Fibroblast of lung (primary cell): ENCODE measurements at regions not wholly inside any gene's neighbourhood (a gene's known extent, or its start where the extent isn't known, plus 50 kb on each side); places are given as distances from the start of the nearest gene placed in this dataset.

Experiments used
- DNase-seq, 2 donors: peaks; one replicate each; pipeline versions ENCODE4 v3.0.0 to v3.0.0-alpha.2; 2010; ENCODE audit warnings: low read depth in 2 of 2
- H2AFZ ChIP-seq: 2 replicates; pipeline ENCODE4 v1.5.1; 2012; ENCODE audit warnings: low read length, control low read depth, inconsistent platforms
- H3K27ac ChIP-seq: 2 replicates; pipeline ENCODE4 v1.5.1; 2011; ENCODE audit warnings: low read length, control low read depth; ENCODE audit not compliant: insufficient read depth
- H3K27me3 ChIP-seq: 2 replicates; pipeline ENCODE4 v1.5.1; 2011; ENCODE audit warnings: mild to moderate bottlenecking, low read length; ENCODE audit not compliant: control insufficient read depth, insufficient read depth
- H3K36me3 ChIP-seq: 2 replicates; pipeline ENCODE4 v1.5.1; 2011; ENCODE audit warnings: low read length; ENCODE audit not compliant: control insufficient read depth, insufficient read depth
- H3K4me1 ChIP-seq: 2 replicates; pipeline ENCODE4 v1.5.1; 2011; ENCODE audit warnings: low read length; ENCODE audit not compliant: control insufficient read depth, insufficient read depth; ENCODE audit errors: extremely low read depth
- H3K4me2 ChIP-seq: 2 replicates; pipeline ENCODE4 v1.5.1; 2011; ENCODE audit warnings: low read length, control low read depth; ENCODE audit not compliant: insufficient read depth; ENCODE audit errors: extremely low read depth
- H3K4me3 ChIP-seq, 4 experiments: fragments of 200-600 bp in 1 of 4; sonication (generic) in 1 of 4; replicated peaks in 1 of 4; 2 replicates each; pipeline ENCODE4 v1.5.1; 2011 to 2016; ENCODE audit warnings: low read length in 4 of 4, low read depth in 3 of 4, mild to moderate bottlenecking in 3 of 4, control low read depth in 2 of 4, inconsistent platforms in 1 of 4, mixed read lengths in 1 of 4; ENCODE audit not compliant: insufficient read depth in 1 of 4; ENCODE audit errors: control extremely low read depth in 1 of 4
- H3K79me2 ChIP-seq: 2 replicates; pipeline ENCODE4 v1.5.1; 2012; ENCODE audit warnings: mild to moderate bottlenecking, low read length, inconsistent platforms; ENCODE audit not compliant: control insufficient read depth, insufficient read depth
- H3K9ac ChIP-seq: 2 replicates; pipeline ENCODE4 v1.5.1; 2011; ENCODE audit warnings: mild to moderate bottlenecking, low read length, control low read depth; ENCODE audit not compliant: insufficient read depth
- H3K9me3 ChIP-seq: 2 replicates; pipeline ENCODE4 v1.5.1; 2012; ENCODE audit warnings: low read depth, low read length; ENCODE audit not compliant: control insufficient read depth, insufficient read depth
- H4K20me1 ChIP-seq: 2 replicates; pipeline ENCODE4 v1.5.1; 2011; ENCODE audit warnings: low read length; ENCODE audit not compliant: control insufficient read depth, insufficient read depth; ENCODE audit errors: extremely low read depth
- EZH2 ChIP-seq: IDR thresholded peaks from 2 replicates; pipeline ENCODE4 v1.5.1; 2012; ENCODE audit warnings: low read length, control low read depth, mild to moderate bottlenecking; ENCODE audit errors: missing control alignments
- TF ChIP-seq, protein P1 (sequence below), 2 donors: IDR thresholded peaks in 1 of 2; conservative IDR thresholded peaks in 1 of 2; 1 replicate in 1 of 2; 2 replicates in 1 of 2; pipeline ENCODE4 v1.5.1; 2011 to 2012; ENCODE audit warnings: low read length in 2 of 2, control low read depth in 1 of 2, inconsistent platforms in 1 of 2, low read depth in 1 of 2, mild to moderate bottlenecking in 1 of 2

DNA sequence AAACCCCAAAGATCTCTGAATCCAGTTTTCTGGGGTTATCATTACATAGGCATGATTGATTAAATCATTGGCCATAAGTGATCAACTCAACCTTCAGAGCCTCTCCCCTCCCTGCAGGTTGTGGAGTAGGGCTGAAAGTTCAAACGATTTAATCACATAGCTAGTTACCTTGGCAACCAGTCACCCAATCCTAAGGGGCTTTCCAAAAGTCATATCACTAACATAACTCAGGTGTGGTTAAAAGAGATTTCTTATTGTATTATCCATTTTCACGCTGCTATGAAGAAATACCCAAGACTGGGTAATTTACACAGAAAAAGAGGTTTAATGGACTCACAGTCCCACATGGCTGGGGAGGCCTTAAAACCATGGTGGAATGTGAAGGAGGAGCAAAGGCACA is 935.1 kb upstream of the SLC35B3 start:
- H4K20me1 ChIP-seq = no peaks in the 10 kb centered on the region
- H3K4me3 ChIP-seq = no peak overlapping the region
- no peaks in the 10 kb centered on the region for H3K4me1 ChIP-seq
- no peak overlapping the region for H2AFZ ChIP-seq
- no peak overlapping the region for H3K27ac ChIP-seq
- DNase-seq = no peak
- no peak overlapping the region for H3K4me2 ChIP-seq
- TF ChIP-seq, protein P1, sequence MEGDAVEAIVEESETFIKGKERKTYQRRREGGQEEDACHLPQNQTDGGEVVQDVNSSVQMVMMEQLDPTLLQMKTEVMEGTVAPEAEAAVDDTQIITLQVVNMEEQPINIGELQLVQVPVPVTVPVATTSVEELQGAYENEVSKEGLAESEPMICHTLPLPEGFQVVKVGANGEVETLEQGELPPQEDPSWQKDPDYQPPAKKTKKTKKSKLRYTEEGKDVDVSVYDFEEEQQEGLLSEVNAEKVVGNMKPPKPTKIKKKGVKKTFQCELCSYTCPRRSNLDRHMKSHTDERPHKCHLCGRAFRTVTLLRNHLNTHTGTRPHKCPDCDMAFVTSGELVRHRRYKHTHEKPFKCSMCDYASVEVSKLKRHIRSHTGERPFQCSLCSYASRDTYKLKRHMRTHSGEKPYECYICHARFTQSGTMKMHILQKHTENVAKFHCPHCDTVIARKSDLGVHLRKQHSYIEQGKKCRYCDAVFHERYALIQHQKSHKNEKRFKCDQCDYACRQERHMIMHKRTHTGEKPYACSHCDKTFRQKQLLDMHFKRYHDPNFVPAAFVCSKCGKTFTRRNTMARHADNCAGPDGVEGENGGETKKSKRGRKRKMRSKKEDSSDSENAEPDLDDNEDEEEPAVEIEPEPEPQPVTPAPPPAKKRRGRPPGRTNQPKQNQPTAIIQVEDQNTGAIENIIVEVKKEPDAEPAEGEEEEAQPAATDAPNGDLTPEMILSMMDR (conservative IDR thresholded peaks at IDR 0.05 in 1 of 2, IDR thresholded peaks at IDR 0.05 in 1 of 2; ENCODE audit: low read depth in 1 of 2, low read length in 2 of 2) = no peak
- no peak for TF ChIP-seq EZH2
- no peaks in the 10 kb centered on the region for H3K79me2 ChIP-seq
- no peaks in the 10 kb centered on the region for H3K9me3 ChIP-seq
- H3K36me3 ChIP-seq = no peaks in the 10 kb centered on the region
- no peak overlapping the region for H3K9ac ChIP-seq
- no peaks in the 10 kb centered on the region for H3K27me3 ChIP-seq

DNA sequence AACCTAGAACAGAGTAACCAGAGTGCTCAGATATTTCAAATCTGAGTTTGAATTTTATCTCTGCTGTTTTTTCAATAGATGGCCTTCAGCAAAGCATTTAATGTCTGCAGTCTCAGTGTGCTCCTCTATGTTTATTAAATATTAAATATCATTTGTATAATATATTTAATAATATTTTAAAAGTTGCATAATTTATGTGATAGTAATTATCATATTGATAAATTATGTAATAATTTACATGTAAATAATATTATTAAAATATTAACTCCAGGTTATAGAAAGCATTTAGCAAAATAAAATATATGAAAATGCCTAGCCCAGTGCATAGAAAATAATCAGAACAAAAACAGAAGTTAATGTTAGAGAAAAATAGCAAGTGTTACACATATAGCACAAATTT is 930.0 kb upstream of the SLC35B3 start:
- Histone ChIP-seq H3K4me2 (no peak overlapping the region), H3K27ac (no peak overlapping the region), H3K4me1 (no peaks in the 10 kb centered on the region), H3K36me3 (no peaks in the 10 kb centered on the region), H2AFZ (no peak overlapping the region), H3K9me3 (no peaks in the 10 kb centered on the region), H4K20me1 (no peaks in the 10 kb centered on the region), H3K79me2 (no peaks in the 10 kb centered on the region), H3K4me3 (no peak overlapping the region), H3K9ac (no peak overlapping the region), H3K27me3 (no peaks in the 10 kb centered on the region)
- DNase-seq = no peak
- TF ChIP-seq, protein P1 (conservative IDR thresholded peaks at IDR 0.05 in 1 of 2, IDR thresholded peaks at IDR 0.05 in 1 of 2; ENCODE audit: low read depth in 1 of 2, low read length in 2 of 2) = no peak
- TF ChIP-seq EZH2 = no peak

DNA sequence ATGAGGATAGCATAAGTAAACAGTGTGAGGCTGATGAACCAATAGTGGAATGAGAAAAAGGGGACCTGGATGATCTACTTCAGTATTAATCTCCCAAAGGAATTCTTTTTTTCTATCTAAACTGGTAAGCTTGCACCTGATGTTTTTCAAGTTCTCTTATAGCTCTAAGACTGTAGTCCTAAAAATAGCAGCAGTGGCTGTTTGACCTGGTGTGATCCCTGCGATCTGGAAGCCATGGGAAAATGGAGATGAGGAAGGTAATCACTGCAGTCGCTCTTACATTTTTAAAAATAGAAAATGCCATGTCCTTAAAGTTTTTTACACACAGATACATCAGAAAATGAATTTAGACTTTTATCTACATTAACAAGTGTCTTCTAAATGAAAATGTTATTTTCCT is 926.4 kb upstream of the SLC35B3 start:
- H3K4me3 ChIP-seq = no peak overlapping the region
- H3K9ac ChIP-seq = no peak overlapping the region
- H3K27ac ChIP-seq = no peak overlapping the region
- H3K9me3 ChIP-seq = no peaks in the 10 kb centered on the region
- DNase-seq = no peak
- no peak overlapping the region for H3K4me2 ChIP-seq
- no peaks in the 10 kb centered on the region for H3K27me3 ChIP-seq
- no peak overlapping the region for H2AFZ ChIP-seq
- no peaks in the 10 kb centered on the region for H3K79me2 ChIP-seq
- H4K20me1 ChIP-seq = no peaks in the 10 kb centered on the region
- no peaks in the 10 kb centered on the region for H3K36me3 ChIP-seq
- TF ChIP-seq EZH2 = no peak
- TF ChIP-seq, protein P1 (conservative IDR thresholded peaks at IDR 0.05 in 1 of 2, IDR thresholded peaks at IDR 0.05 in 1 of 2; ENCODE audit: low read depth in 1 of 2, low read length in 2 of 2) = no peak
- no peaks in the 10 kb centered on the region for H3K4me1 ChIP-seq
